ENCODE measurements at regions not wholly inside any gene's neighbourhood (a gene's known extent, or its start where the extent isn't known, plus 50 kb on each side); places are given as distances from the start of the nearest gene placed in this dataset.
A peak's percentile ranks its signal among the peaks of the same experiment; 100 is the strongest.

DNA sequence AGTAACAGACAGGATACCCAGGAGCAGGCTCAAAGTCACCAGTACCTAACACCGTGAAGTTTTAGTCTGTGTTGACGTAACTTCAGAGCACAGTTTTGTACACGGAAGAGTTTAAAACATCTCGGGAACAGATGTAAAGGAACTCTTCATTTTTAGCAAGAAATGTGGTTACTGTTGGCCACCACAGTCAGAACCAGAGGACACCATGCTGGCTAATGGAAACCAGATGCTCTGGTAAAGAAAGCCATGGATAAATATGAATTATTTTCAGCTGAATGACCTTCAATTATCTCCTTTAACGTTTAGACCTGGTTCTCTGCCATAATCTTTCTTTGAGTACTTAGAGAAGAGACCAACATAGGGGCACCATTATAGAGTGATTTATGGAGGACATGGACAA, 115.9 kb downstream of the NTMT2 start:
- Histone ChIP-seq H3K36me3 (no peaks in the 10 kb centered on the region), H3K27me3 (no peaks in the 10 kb centered on the region), H3K4me3 (no peak overlapping the region), H3K27ac (peak overlapping the region in 1 of 2 donors; percentile 31), H3K4me1 (peaks cover 3 to 8% of the 10 kb centered on the region in 2 donors), H3K9me3 (no peaks in the 10 kb centered on the region)
- intact Hi-C loops (cut with DNase I), result no loop called here
- TF ChIP-seq, protein P1, sequence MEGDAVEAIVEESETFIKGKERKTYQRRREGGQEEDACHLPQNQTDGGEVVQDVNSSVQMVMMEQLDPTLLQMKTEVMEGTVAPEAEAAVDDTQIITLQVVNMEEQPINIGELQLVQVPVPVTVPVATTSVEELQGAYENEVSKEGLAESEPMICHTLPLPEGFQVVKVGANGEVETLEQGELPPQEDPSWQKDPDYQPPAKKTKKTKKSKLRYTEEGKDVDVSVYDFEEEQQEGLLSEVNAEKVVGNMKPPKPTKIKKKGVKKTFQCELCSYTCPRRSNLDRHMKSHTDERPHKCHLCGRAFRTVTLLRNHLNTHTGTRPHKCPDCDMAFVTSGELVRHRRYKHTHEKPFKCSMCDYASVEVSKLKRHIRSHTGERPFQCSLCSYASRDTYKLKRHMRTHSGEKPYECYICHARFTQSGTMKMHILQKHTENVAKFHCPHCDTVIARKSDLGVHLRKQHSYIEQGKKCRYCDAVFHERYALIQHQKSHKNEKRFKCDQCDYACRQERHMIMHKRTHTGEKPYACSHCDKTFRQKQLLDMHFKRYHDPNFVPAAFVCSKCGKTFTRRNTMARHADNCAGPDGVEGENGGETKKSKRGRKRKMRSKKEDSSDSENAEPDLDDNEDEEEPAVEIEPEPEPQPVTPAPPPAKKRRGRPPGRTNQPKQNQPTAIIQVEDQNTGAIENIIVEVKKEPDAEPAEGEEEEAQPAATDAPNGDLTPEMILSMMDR (IDR thresholded peaks at IDR 0.05), result no peak
- no peak for DNase-seq (ENCODE audit: low spot score in 2 of 2)

DNA sequence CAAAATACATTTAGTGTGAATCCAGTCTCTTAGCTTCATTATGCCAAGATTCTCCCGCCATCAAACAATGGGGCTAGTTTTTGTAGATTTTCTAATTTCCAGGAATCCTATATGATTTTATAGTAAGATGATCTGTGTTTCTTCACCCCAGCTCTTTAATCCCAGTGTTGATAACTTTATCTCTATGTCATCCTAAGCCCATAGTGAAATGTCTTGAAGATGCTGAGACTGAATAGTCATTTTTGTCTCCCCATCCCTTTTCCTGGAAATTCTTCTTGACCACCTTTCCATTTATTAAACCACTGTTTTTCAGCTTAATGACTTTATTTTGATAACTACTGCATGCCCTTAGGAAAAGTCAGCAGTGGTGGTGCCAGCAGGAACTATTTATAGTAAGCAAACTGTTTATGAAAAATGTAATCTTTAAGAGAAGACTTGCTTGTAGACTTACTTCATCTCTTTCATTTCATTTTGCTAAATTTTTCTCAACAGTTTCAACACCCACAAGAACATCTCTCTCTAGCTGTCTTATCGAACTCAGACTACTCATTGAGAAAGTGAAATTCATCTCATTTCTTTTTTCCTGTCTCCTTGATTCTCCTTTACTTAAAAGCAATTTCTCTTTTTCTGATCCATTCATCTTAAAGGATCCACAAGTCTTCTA, 116.6 kb downstream of the NTMT2 start:
- Histone ChIP-seq H3K4me3 (no peak overlapping the region), H3K36me3 (no peaks in the 10 kb centered on the region), H3K4me1 (peaks cover 3 to 8% of the 10 kb centered on the region in 2 donors), H3K27me3 (no peaks in the 10 kb centered on the region), H3K27ac (peak overlapping the region; percentile 43 to 52), H3K9me3 (no peaks in the 10 kb centered on the region)
- intact Hi-C loops (cut with DNase I), result no loop called here
- TF ChIP-seq, protein P1 (IDR thresholded peaks at IDR 0.05), result no peak
- no peak for DNase-seq (ENCODE audit: low spot score in 2 of 2)

DNA sequence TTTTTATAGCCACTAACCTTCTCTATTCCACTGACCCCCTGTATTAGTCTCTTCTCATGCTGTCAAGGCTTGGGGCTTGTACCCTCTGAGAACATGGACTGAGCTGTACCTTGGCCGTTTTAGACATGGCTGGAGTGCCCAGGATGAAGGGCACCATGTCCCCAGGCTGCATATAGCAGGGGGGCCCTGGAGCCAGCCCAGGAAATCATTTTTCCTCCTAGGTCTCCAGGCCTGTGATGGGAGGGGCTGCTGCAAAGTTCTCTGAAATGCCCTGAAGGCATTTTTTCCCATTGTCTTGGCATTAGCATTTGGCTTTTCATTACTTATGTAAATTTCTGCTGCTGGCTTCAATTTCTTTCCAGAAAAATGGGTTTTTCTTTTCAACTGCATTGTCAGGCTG, 119.5 kb downstream of the NTMT2 start:
- intact Hi-C loops (cut with DNase I), result no loop called here
- DNase-seq (ENCODE audit: low spot score in 2 of 2), result no peak
- Histone ChIP-seq H3K4me1 (peaks cover 3 to 8% of the 10 kb centered on the region in 2 donors), H3K4me3 (no peak overlapping the region), H3K27me3 (no peaks in the 10 kb centered on the region), H3K9me3 (no peaks in the 10 kb centered on the region), H3K27ac (no peak overlapping the region), H3K36me3 (no peaks in the 10 kb centered on the region)
- TF ChIP-seq, protein P1 (IDR thresholded peaks at IDR 0.05), result no peak

DNA sequence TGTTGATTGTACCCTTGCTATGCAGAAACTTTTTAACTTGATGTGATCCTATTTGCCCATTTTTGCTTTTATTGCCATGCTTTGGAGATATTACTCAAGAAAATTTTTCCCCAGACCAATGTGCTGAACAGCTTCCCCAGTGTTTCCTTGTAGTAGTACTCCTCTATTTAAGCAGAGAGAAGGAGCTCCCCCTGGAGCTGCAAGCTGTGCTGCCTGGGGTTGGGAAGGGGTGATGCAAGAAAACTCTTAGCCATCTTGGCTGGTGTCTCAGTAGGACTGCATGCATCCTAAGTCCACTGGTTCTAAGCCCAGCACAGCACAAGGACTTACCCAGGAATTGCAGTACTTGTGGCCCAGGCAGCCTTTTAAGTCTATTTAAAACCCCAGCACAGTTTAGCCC, 121.6 kb downstream of the NTMT2 start:
- Histone ChIP-seq H3K27me3 (no peaks in the 10 kb centered on the region), H3K36me3 (no peaks in the 10 kb centered on the region), H3K27ac (no peak overlapping the region), H3K4me3 (no peak overlapping the region), H3K9me3 (no peaks in the 10 kb centered on the region), H3K4me1 (peaks cover 0 to 1% of the 10 kb centered on the region in 2 donors)
- intact Hi-C loops (cut with DNase I), result no loop called here
- TF ChIP-seq, protein P1 (IDR thresholded peaks at IDR 0.05), result no peak
- no peak for DNase-seq (ENCODE audit: low spot score in 2 of 2)

DNA sequence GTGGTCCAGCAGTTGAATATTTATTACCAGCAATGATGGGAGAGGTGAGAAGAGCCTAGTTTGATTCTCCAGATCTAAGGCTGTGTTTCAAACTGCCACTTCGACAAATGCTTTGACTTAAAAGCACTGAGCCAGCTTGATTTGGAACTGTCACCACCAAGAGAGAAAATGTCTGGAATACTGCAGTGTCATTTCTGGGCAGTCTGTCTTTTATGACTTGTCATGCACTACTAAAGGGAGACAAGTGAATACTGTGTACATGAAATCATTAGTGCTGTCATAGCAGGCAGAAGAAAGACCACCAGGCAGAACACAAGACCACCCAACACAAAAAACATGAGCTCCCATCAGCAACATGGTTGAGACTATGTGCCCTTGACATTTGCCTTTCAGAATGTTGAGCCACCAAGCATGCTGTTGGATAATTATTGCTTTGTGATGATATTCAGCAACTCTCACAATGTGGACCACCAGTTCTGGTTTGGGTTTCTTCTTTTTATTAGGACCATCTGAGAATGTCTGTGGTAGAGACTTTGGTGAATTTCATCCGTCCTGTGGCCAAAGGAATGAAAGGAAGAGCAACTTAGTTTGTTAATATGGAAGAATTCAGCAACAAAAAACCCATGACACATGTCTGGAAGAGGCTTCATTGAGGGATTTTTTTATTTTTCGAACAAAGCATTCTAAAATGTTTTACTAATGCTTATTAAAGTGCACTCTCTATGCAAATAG, 125.8 kb downstream of the NTMT2 start:
- intact Hi-C loops (cut with DNase I), result no loop called here
- H3K27ac ChIP-seq, result no peak overlapping the region
- H3K4me1 ChIP-seq, result no peaks in the 10 kb centered on the region
- no peaks in the 10 kb centered on the region for H3K9me3 ChIP-seq
- H3K4me3 ChIP-seq, result no peak overlapping the region
- H3K36me3 ChIP-seq, result no peaks in the 10 kb centered on the region
- TF ChIP-seq, protein P1 (IDR thresholded peaks at IDR 0.05), result no peak
- no peak for DNase-seq (ENCODE audit: low spot score in 2 of 2)
- H3K27me3 ChIP-seq, result no peaks in the 10 kb centered on the region

Measured in ascending aorta (tissue), 2 donors.